A673 (cell line): ENCODE measurements at regions not wholly inside any gene's neighbourhood (a gene's known extent, or its start where the extent isn't known, plus 50 kb on each side); places are given as distances from the start of the nearest gene placed in this dataset.

Source experiments
- EZH2 ChIP-seq: fragments of 200-600 bp; sonication (generic); IDR thresholded peaks from 2 replicates; pipeline ENCODE4 v1.6.1; 2017; ENCODE audit warnings: borderline replicate concordance, low read depth, mild to moderate bottlenecking, mixed read lengths, antibody characterized with exemption, low read length; ENCODE audit not compliant: poor library complexity, severe bottlenecking
- TF ChIP-seq, protein P1 (sequence below): fragments of 300-800, 200-600 bp; sonication (generic); conservative IDR thresholded peaks from 2 replicates; pipeline ENCODE4 v1.5.1; 2017; ENCODE audit warnings: low read depth, mild to moderate bottlenecking, antibody characterized with exemption, low read length, moderate library complexity, mixed read lengths

DNA sequence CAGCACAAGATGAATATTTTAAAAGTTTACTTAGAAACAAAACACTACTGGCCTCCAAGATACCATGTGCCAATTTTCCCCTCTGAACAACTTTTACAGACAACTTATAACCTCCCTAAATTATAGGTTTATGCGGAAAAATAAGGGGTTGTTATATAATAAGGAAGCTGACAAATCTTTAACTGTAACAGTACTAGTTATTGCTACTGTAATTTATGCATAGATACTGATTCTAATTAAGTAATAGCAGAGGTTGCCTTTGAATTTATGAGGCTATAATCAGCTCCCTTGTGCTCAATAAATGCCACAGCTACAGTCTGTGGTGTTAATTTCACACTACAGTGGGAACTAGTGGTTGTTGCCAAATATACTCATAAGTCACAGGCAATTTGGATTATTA is 291.3 kb upstream of the PCSK5 start:
- TF ChIP-seq, protein P1, sequence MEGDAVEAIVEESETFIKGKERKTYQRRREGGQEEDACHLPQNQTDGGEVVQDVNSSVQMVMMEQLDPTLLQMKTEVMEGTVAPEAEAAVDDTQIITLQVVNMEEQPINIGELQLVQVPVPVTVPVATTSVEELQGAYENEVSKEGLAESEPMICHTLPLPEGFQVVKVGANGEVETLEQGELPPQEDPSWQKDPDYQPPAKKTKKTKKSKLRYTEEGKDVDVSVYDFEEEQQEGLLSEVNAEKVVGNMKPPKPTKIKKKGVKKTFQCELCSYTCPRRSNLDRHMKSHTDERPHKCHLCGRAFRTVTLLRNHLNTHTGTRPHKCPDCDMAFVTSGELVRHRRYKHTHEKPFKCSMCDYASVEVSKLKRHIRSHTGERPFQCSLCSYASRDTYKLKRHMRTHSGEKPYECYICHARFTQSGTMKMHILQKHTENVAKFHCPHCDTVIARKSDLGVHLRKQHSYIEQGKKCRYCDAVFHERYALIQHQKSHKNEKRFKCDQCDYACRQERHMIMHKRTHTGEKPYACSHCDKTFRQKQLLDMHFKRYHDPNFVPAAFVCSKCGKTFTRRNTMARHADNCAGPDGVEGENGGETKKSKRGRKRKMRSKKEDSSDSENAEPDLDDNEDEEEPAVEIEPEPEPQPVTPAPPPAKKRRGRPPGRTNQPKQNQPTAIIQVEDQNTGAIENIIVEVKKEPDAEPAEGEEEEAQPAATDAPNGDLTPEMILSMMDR: no peak
- no peak for TF ChIP-seq EZH2
